Adrenal gland (tissue), 9 donors: ENCODE measurements at regions not wholly inside any gene's neighbourhood (a gene's known extent, or its start where the extent isn't known, plus 50 kb on each side); places are given as distances from the start of the nearest gene placed in this dataset.

Source experiments
- DNase-seq, 7 donors: peaks; one replicate each; pipeline ENCODE4 v3.0.0-alpha.2; 2019 to 2020
- H3K27ac ChIP-seq, 5 donors: fragments of 200-600 bp; sonication (generic) in 4 of 5; 1 replicate in 3 of 5; 2 replicates in 2 of 5; pipeline versions ENCODE4 v1.5.1 to v1.8.0; 2016 to 2020; ENCODE audit warnings: mild to moderate bottlenecking in 1 of 5
- H3K27me3 ChIP-seq: fragments of 200-600 bp; 2 replicates; pipeline ENCODE4 v1.8.0; 2021
- H3K36me3 ChIP-seq, 2 donors: fragments of 200-600 bp; replicated peaks in 1 of 2; 1 replicate in 1 of 2; 2 replicates in 1 of 2; pipeline versions ENCODE4 v1.5.1 to v1.8.0; 2018 to 2022
- H3K4me1 ChIP-seq, 2 donors: fragments of 200-600 bp; replicated peaks in 1 of 2; 1 replicate in 1 of 2; 2 replicates in 1 of 2; pipeline versions ENCODE4 v1.5.1 to v1.8.0; 2018 to 2021
- H3K4me3 ChIP-seq, 4 donors: fragments of 200-600 bp; sonication (generic) in 3 of 4; one replicate each; pipeline ENCODE4 v1.5.1; 2016 to 2018
- H3K9me3 ChIP-seq, 3 donors: fragments of 200-600 bp; sonication (generic) in 1 of 3; replicated peaks in 1 of 3; 1 replicate in 2 of 3; 2 replicates in 1 of 3; pipeline versions ENCODE4 v1.5.1 to v1.8.0; 2016 to 2021
- CTCF ChIP-seq, 6 experiments: fragments of 450-650 bp in 4 of 6; fragments of 200-600 bp in 2 of 6; sonication (generic) in 1 of 6; IDR thresholded peaks; 1 replicate in 5 of 6; 2 replicates in 1 of 6; pipeline versions ENCODE4 v1.5.1 to v1.8.0; 2016 to 2021; ENCODE audit warnings: antibody characterized with exemption in 6 of 6, mild to moderate bottlenecking in 2 of 6, moderate library complexity in 1 of 6
- POLR2A ChIP-seq, 2 donors: fragments of 450-650 bp; IDR thresholded peaks; one replicate each; pipeline ENCODE4 v1.6.1; 2017; ENCODE audit warnings: antibody characterized with exemption in 2 of 2, mild to moderate bottlenecking in 2 of 2, moderate library complexity in 1 of 2
- WGBS, 4 donors: extraction: QIAGEN DNeasy Blood & Tissue Kit in 2 of 4; methylation state at CpG; one replicate each; pipeline versions ENCODE4 v1.1.5 to v1.1.7; 2013 to 2017; 5-methylcytosine and 5-hydroxymethylcytosine counted together
- intact Hi-C, 2 donors: fragments of 100-400 bp; cut with DNase I; formaldehyde crosslinking; loops; one replicate each; pipeline versions ENCODE4 v1.14.1 to v1.15.0; 2022 to 2023
- donor health status: healthy with polysubstance abuse.
- donor health status: Bipolar disorder and iron deficiency.
- donor health status: DM: yes; HTN: yes; CAD: no.
- donor health status: DM: no; HTN: no; CAD: no.
- donor health status: DM: no; HTN: no; CAD: no.

- no peak for DNase-seq
- H3K27me3 ChIP-seq, result no peaks in the 10 kb centered on the region
- H3K27ac ChIP-seq, result no peak overlapping the region
- H3K9me3 ChIP-seq, result no peaks in the 10 kb centered on the region
- intact Hi-C loops, result no loop called here
- H3K36me3 ChIP-seq, result no peaks in the 10 kb centered on the region
- H3K4me3 ChIP-seq, result no peak overlapping the region
- 87 to 97% (median 92%) methylated on average over 13 to 25 of the region's 25 CpGs for WGBS, 4 donors
- TF ChIP-seq POLR2A (IDR thresholded peaks at IDR 0.05) (no peak), CTCF (IDR thresholded peaks at IDR 0.05) (no peak)
- H3K4me1 ChIP-seq, result no peaks in the 10 kb centered on the region
Measured at GRCh38 chr18:77517901-77518300, 268.3 kb downstream of the GALR1 start.

- no peaks in the 10 kb centered on the region for H3K4me1 ChIP-seq
- no peaks in the 10 kb centered on the region for H3K36me3 ChIP-seq
- no peak overlapping the region for H3K27ac ChIP-seq
- DNase-seq, result no peak
- no peaks in the 10 kb centered on the region for H3K9me3 ChIP-seq
- intact Hi-C loops, result no loop called here
- H3K27me3 ChIP-seq, result no peaks in the 10 kb centered on the region
- no peak for TF ChIP-seq CTCF (IDR thresholded peaks at IDR 0.05)
- TF ChIP-seq POLR2A (IDR thresholded peaks at IDR 0.05), result no peak
- no peak overlapping the region for H3K4me3 ChIP-seq
- WGBS, 4 donors, result 76 to 84% (median 78%) methylated on average over 5 of the region's 5 CpGs
Measured at GRCh38 chr18:77520767-77521166, 271.1 kb downstream of the GALR1 start.

GRCh38 chr18:77522051-77522675 is 272.5 kb downstream of the GALR1 start:
- Histone ChIP-seq H3K27ac (no peak overlapping the region), H3K4me3 (no peak overlapping the region), H3K4me1 (no peaks in the 10 kb centered on the region), H3K9me3 (no peaks in the 10 kb centered on the region), H3K36me3 (no peaks in the 10 kb centered on the region), H3K27me3 (no peaks in the 10 kb centered on the region)
- TF ChIP-seq CTCF (IDR thresholded peaks at IDR 0.05), result no peak
- TF ChIP-seq POLR2A (IDR thresholded peaks at IDR 0.05), result no peak
- intact Hi-C loops, result no loop called here
- WGBS, 4 donors, result 64 to 78% (median 64%) methylated on average over 9 of the region's 9 CpGs
- no peak for DNase-seq

GRCh38 chr18:77524909-77525308 is 275.3 kb downstream of the GALR1 start:
- 71 to 76% (median 73%) methylated on average over 7 of the region's 7 CpGs for WGBS, 4 donors
- H3K4me3 ChIP-seq, result no peak overlapping the region
- DNase-seq, result no peak
- no peak overlapping the region for H3K27ac ChIP-seq
- no peaks in the 10 kb centered on the region for H3K9me3 ChIP-seq
- H3K4me1 ChIP-seq, result no peaks in the 10 kb centered on the region
- TF ChIP-seq CTCF (IDR thresholded peaks at IDR 0.05), result no peak
- no peak for TF ChIP-seq POLR2A (IDR thresholded peaks at IDR 0.05)
- intact Hi-C loops, result no loop called here
- H3K36me3 ChIP-seq, result no peaks in the 10 kb centered on the region
- H3K27me3 ChIP-seq, result no peaks in the 10 kb centered on the region
